ENCODE measurements at regions not wholly inside any gene's neighbourhood (a gene's known extent, or its start where the extent isn't known, plus 50 kb on each side); places are given as distances from the start of the nearest gene placed in this dataset.

DNA sequence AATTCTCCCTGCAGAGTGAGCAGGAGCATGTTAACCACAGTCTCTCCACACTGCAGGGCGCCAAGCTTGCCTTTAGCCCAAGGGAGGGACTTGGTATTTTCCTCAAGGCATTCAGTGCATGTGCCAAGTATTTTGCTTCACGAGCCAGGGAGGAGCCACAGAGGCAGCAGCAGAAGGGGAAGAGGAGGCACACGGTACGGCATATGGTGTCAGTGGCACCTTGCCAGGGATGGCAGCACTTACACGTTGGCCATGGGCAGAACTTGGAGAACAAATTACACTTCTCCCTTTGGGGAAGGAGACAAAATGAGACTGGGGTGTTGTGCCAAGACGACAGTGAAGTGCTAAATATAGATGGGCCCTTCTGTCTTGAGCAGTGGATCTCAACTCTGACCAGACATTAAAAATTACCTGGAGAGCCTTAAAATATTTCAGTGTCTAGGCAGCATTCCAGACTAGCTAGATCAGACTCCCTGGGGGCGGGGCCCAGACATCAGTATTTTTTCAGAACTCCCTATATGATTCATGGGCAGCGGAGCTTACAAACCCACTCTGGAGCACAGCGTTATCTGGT lies 155.8 kb downstream of the DRD1 start:
- TF ChIP-seq, protein P1, sequence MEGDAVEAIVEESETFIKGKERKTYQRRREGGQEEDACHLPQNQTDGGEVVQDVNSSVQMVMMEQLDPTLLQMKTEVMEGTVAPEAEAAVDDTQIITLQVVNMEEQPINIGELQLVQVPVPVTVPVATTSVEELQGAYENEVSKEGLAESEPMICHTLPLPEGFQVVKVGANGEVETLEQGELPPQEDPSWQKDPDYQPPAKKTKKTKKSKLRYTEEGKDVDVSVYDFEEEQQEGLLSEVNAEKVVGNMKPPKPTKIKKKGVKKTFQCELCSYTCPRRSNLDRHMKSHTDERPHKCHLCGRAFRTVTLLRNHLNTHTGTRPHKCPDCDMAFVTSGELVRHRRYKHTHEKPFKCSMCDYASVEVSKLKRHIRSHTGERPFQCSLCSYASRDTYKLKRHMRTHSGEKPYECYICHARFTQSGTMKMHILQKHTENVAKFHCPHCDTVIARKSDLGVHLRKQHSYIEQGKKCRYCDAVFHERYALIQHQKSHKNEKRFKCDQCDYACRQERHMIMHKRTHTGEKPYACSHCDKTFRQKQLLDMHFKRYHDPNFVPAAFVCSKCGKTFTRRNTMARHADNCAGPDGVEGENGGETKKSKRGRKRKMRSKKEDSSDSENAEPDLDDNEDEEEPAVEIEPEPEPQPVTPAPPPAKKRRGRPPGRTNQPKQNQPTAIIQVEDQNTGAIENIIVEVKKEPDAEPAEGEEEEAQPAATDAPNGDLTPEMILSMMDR (conservative IDR thresholded peaks at IDR 0.05; ENCODE audit: low read depth, low read length), result no peak
- DNase-seq (ENCODE audit: low read depth), result no peak

DNA sequence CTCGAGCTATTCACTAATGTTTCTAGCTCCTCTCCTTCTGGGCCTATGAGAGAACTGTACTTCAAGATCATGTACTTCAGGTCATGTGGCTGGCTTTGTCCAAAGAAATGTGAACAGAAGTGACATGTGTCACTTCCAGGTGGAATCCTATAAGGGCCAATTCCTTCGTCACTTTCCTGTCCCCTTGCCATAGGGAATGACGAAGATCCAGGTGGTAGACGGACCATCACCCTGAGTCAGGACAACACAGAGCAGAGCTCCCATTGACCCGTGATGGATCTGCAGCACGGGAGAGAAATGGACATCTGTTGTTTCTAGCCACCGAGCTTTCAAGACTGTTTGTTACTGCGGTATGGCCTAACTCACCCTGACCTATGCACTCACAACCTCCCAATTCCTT lies 157.0 kb downstream of the DRD1 start:
- TF ChIP-seq, protein P1 (conservative IDR thresholded peaks at IDR 0.05; ENCODE audit: low read depth, low read length), result no peak
- no peak overlapping the region for H3K4me3 ChIP-seq (ENCODE audit: low read length)
- no peak for DNase-seq (ENCODE audit: low read depth)

More for the DNA sequence above, 155.8 kb downstream of the DRD1 start:
- H3K4me3 ChIP-seq (ENCODE audit: low read length), result no peak overlapping the region

DNA sequence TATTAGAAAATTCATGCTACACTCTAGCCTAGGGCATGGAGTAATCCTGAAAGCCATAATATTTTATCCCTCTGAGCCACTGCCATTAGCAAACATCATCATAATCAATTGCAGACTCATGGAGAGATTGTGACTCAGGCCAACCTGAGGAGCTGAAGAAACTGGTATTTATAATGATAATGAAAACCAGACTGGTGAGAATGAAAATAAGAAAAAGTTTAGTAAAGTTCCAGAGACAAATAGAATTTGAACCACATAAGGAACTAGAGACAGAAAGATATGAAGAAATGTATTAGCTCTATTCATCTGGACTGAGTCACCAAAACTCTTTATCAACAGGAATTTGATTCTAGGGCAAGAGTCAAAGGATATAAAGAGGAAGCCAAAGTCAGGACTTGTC lies 158.7 kb downstream of the DRD1 start:
- DNase-seq (ENCODE audit: low read depth), result no peak
- TF ChIP-seq, protein P1 (conservative IDR thresholded peaks at IDR 0.05; ENCODE audit: low read depth, low read length), result no peak
- no peak overlapping the region for H3K4me3 ChIP-seq (ENCODE audit: low read length)

DNA sequence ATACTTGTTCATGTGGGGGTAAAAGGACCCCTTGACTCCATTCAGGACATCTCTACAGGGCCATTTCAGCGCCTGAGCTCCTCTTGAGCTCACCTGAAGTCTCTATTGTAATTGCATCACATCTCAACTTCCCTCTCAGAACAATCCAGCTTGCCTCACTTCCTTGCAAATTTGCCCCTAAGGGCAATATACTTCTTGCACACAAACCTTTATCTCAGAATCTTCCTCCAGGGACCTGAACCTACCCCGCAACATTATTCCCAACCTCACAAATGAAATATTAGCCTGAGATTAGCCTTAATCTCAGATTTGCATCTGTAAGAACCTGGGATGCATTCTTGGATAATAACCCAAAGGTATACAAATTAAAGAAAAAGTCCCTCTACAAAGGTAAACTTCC lies 159.2 kb downstream of the DRD1 start:
- TF ChIP-seq, protein P1 (conservative IDR thresholded peaks at IDR 0.05; ENCODE audit: low read depth, low read length), result no peak
- no peak for DNase-seq (ENCODE audit: low read depth)
- no peak overlapping the region for H3K4me3 ChIP-seq (ENCODE audit: low read length)

DNA sequence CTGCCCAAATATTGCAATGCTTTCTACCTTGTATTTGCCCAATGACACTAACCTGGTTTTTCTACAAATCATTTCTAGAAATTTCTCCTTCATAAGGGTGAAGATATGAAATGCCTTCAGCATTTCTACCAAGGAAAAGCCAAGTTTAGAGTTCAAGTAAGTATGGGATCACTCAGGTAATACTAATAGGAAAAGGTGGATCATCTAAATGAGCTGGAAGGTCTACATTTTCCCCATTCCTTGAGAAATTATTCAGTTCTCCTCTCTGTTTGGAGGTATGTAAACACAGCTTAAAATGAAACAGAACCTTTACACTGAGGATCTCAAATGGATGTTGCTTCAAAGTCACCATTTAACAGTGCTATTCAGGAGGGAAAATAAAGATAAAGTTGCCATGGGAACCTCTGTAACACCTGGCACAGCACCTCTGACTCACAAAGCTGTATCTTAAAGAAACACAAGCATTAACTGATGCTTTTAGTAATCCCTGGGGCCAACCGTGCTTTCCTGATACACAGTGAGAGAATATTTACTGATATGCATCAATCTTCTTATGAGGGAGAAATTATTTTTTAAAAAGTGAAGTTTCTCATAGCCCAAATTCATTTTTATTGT lies 161.3 kb downstream of the DRD1 start:
- no peak for DNase-seq (ENCODE audit: low read depth)
- no peak overlapping the region for H3K4me3 ChIP-seq (ENCODE audit: low read length)
- TF ChIP-seq, protein P1 (conservative IDR thresholded peaks at IDR 0.05; ENCODE audit: low read depth, low read length), result no peak

DNA sequence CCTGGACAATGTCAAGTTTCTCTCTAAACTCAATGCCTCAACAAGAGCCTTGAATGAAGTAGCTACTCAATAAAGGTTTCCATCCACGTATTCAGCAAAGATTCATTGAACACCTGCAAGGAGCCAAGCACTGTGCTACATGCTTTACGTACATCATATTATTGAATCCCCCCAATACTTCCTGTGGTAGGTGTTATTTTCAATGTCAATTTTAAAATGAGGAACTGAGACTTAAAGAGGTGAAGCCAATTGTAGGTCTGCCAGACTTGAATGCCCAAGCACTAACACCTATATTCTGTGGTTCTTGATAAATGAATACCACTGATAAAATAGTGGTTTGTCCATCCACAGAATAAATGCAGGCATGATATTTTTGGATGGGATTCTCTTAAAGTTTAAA lies 162.3 kb downstream of the DRD1 start:
- TF ChIP-seq, protein P1 (conservative IDR thresholded peaks at IDR 0.05; ENCODE audit: low read depth, low read length), result no peak
- H3K4me3 ChIP-seq (ENCODE audit: low read length), result no peak overlapping the region
- no peak for DNase-seq (ENCODE audit: low read depth)

DNA sequence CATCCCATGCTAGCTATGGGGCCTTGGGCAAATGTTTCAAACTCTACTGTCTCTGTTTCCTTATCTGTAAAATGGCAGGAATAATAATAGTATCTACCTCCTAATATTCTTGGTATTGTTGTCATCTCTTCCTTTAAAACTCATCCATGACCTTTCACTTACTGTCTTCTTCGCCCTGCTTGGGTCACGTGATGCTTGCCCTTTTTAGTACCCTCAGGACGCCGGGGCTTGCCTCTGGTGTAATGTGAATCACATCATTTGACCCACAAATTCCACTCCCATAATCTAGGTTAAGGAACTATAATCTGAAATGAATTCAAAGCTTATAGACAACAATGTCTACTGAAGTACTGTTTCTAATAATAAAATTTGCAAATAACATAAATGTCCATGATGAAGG lies 162.7 kb downstream of the DRD1 start:
- no peak for DNase-seq (ENCODE audit: low read depth)
- H3K4me3 ChIP-seq (ENCODE audit: low read length), result no peak overlapping the region
- TF ChIP-seq, protein P1 (conservative IDR thresholded peaks at IDR 0.05; ENCODE audit: low read depth, low read length), result no peak
